ENCODE measurements at regions not wholly inside any gene's neighbourhood (a gene's known extent, or its start where the extent isn't known, plus 50 kb on each side); places are given as distances from the start of the nearest gene placed in this dataset.

DNA sequence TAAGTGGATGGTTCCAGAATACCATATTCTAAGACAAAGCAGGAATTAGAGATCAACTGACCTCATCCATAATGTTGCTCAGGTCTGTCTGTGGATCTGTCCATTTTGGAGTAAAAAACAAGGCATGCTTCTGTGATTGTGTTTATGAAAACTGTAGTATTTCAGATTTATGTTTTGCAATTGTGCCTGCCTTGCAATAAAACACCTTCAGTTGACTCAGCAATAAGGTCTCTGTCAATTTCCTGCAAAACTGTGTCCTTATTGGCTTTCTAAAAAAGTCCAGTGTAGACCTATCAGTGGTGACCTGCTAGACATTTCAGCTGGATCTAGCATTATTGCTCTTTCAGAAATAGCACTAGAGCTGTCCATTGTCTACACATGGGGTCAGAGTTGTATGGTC lies 409.5 kb upstream of the AZI2 start:
- TF ChIP-seq REST (IDR thresholded peaks at IDR 0.05; ENCODE audit: low read depth) (no peak), TAF1 (IDR thresholded peaks at IDR 0.05; ENCODE audit: low read depth) (no peak), RAD21 (IDR thresholded peaks at IDR 0.05; ENCODE audit: low read depth) (no peak), CEBPB (IDR thresholded peaks at IDR 0.05) (no peak), TCF12 (IDR thresholded peaks at IDR 0.05; ENCODE audit: low read depth) (no peak), YY1 (IDR thresholded peaks at IDR 0.05; ENCODE audit: low read depth) (no peak), EP300 (IDR thresholded peaks at IDR 0.05; ENCODE audit: borderline replicate concordance) (no peak), CREB1 (IDR thresholded peaks at IDR 0.05; ENCODE audit: low read depth) (no peak), TEAD4 (IDR thresholded peaks at IDR 0.05) (no peak)
- TF ChIP-seq, protein P1, sequence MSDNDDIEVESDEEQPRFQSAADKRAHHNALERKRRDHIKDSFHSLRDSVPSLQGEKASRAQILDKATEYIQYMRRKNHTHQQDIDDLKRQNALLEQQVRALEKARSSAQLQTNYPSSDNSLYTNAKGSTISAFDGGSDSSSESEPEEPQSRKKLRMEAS (IDR thresholded peaks at IDR 0.05): no peak
